Calu3 (cell line): ENCODE measurements at regions not wholly inside any gene's neighbourhood (a gene's known extent, or its start where the extent isn't known, plus 50 kb on each side); places are given as distances from the start of the nearest gene placed in this dataset.

ENCODE experiments used
- BruUV-seq: library from RNA; stranded (reverse); fragments of 400-500 nt; replicated peaks from 2 replicates; lab custom pipeline; 2021; lab: Mats Ljungman, UMichigan
- CTCF ChIA-PET: fragments of 300-600 bp; sonication (Branson Sonifier 250); formaldehyde crosslinking; loops from one replicate; lab custom pipeline; 2022; ENCODE audit warnings: antibody characterized with exemption; lab: Charles Lee
- DNase-seq: peaks from one replicate; pipeline ENCODE4 v3.0.0; 2022
- H3K27ac Mint-ChIP-seq: one replicate; pipeline ENCODE4 v1.8.0; 2022; ENCODE audit warnings: mixed read lengths; ENCODE audit not compliant: unreplicated experiment
- H3K27me3 Mint-ChIP-seq: one replicate; pipeline ENCODE4 v1.8.0; 2022; ENCODE audit warnings: mixed read lengths; ENCODE audit not compliant: unreplicated experiment
- H3K36me3 Mint-ChIP-seq: one replicate; pipeline ENCODE4 v1.8.0; 2022; ENCODE audit warnings: mild to moderate bottlenecking, moderate library complexity, mixed read lengths; ENCODE audit not compliant: insufficient read depth, unreplicated experiment
- H3K4me1 Mint-ChIP-seq: one replicate; pipeline ENCODE4 v1.8.0; 2022; ENCODE audit warnings: mild to moderate bottlenecking, low read depth, mixed read lengths; ENCODE audit not compliant: unreplicated experiment
- H3K4me3 Mint-ChIP-seq: one replicate; pipeline ENCODE4 v1.8.0; 2022; ENCODE audit warnings: mild to moderate bottlenecking, low read depth, moderate library complexity, mixed read lengths; ENCODE audit not compliant: unreplicated experiment
- H3K9me3 Mint-ChIP-seq: one replicate; pipeline ENCODE4 v1.8.0; 2022; ENCODE audit warnings: low read depth, mixed read lengths; ENCODE audit not compliant: unreplicated experiment
- CTCF ChIP-seq: fragments of 200-600 bp; IDR thresholded peaks from one replicate; pipeline ENCODE4 v1.8.0; 2022; ENCODE audit warnings: antibody characterized with exemption; ENCODE audit not compliant: unreplicated experiment
- intact Hi-C: fragments of 100-400 bp; cut with micrococcal nuclease; formaldehyde crosslinking; loops from one replicate; pipeline ENCODE4 v1.10.0; 2022; ENCODE audit not compliant: unreplicated experiment

GRCh38 chr14:97581016-97581415 lies 783.8 kb downstream of the VRK1 start:
- no TSS peak for BruUV-seq
- H3K4me1 Mint-ChIP-seq: no peaks in the 10 kb centered on the region
- intact Hi-C loops: no loop called here
- no peak overlapping the region for H3K4me3 Mint-ChIP-seq
- TF ChIP-seq CTCF: no peak
- peaks cover 16% of the 10 kb centered on the region for H3K9me3 Mint-ChIP-seq
- DNase-seq: no peak
- CTCF ChIA-PET: no interaction called here
- H3K36me3 Mint-ChIP-seq: no peaks in the 10 kb centered on the region
- no peak overlapping the region for H3K27ac Mint-ChIP-seq
- H3K27me3 Mint-ChIP-seq: no peaks in the 10 kb centered on the region

GRCh38 chr14:97582022-97582421 lies 784.8 kb downstream of the VRK1 start:
- H3K4me1 Mint-ChIP-seq: no peaks in the 10 kb centered on the region
- no peaks in the 10 kb centered on the region for H3K27me3 Mint-ChIP-seq
- BruUV-seq: no TSS peak
- TF ChIP-seq CTCF: no peak
- CTCF ChIA-PET: no interaction called here
- no peak for DNase-seq
- no peaks in the 10 kb centered on the region for H3K36me3 Mint-ChIP-seq
- intact Hi-C loops: no loop called here
- H3K4me3 Mint-ChIP-seq: no peak overlapping the region
- H3K9me3 Mint-ChIP-seq: peaks cover 19% of the 10 kb centered on the region
- H3K27ac Mint-ChIP-seq: no peak overlapping the region

GRCh38 chr14:97584528-97584927 lies 787.3 kb downstream of the VRK1 start:
- TF ChIP-seq CTCF: no peak
- Mint-ChIP-seq H3K27me3 (no peaks in the 10 kb centered on the region), H3K4me3 (no peak overlapping the region), H3K9me3 (peaks cover 17% of the 10 kb centered on the region), H3K36me3 (no peaks in the 10 kb centered on the region), H3K4me1 (no peaks in the 10 kb centered on the region), H3K27ac (no peak overlapping the region)
- DNase-seq: no peak
- BruUV-seq: no TSS peak
- intact Hi-C loops: no loop called here
- CTCF ChIA-PET: no interaction called here

- H3K4me3 Mint-ChIP-seq: no peak overlapping the region
- no peak for DNase-seq
- H3K36me3 Mint-ChIP-seq: no peaks in the 10 kb centered on the region
- no TSS peak for BruUV-seq
- H3K9me3 Mint-ChIP-seq: peaks cover 25% of the 10 kb centered on the region
- no peaks in the 10 kb centered on the region for H3K4me1 Mint-ChIP-seq
- TF ChIP-seq CTCF: no peak
- CTCF ChIA-PET: no interaction called here
- no peak overlapping the region for H3K27ac Mint-ChIP-seq
- intact Hi-C loops: no loop called here
- no peaks in the 10 kb centered on the region for H3K27me3 Mint-ChIP-seq
These were observed 795.3 kb downstream of the VRK1 start for GRCh38 chr14:97592341-97592980.
